ENCODE measurements at regions not wholly inside any gene's neighbourhood (a gene's known extent, or its start where the extent isn't known, plus 50 kb on each side); places are given as distances from the start of the nearest gene placed in this dataset.

- intact Hi-C loops (cut with micrococcal nuclease; ENCODE audit: unreplicated experiment), result no loop called here
Observed at GRCh38 chr21:35677298-35677841, 383.0 kb downstream of the SETD4 start.

More at GRCh38 chr21:35677298-35677841, 383.0 kb downstream of the SETD4 start:
- Histone ChIP-seq H3K27me3 (ENCODE audit: control insufficient read depth in 1 of 2, insufficient read depth in 2 of 2, low read length in 2 of 2) (no peaks in the 10 kb centered on the region), H3K4me2 (ENCODE audit: low read depth, low read length) (0 out of 2 replicates have a peak overlapping the region, but pooled peaks have one; percentile 9), H3K27ac (ENCODE audit: extremely low read length, insufficient read depth, low read length) (no peak overlapping the region), H3K4me3 (replicated peaks in 1 of 3; ENCODE audit: insufficient read depth in 1 of 3, low read depth in 2 of 3, low read length in 3 of 3) (no peak overlapping the region), H3K79me2 (ENCODE audit: insufficient read depth, low read length) (no peaks in the 10 kb centered on the region), H3K9ac (ENCODE audit: insufficient read depth, low read depth, low read length) (no peak overlapping the region), H4K20me1 (ENCODE audit: insufficient read depth, low read length) (no peaks in the 10 kb centered on the region), H3K9me3 (ENCODE audit: low read length) (no peaks in the 10 kb centered on the region), H3K36me3 (replicated peaks in 1 of 2; ENCODE audit: control insufficient read depth in 1 of 2, insufficient read depth in 2 of 2, low read length in 2 of 2) (no peaks in the 10 kb centered on the region), H2AFZ (ENCODE audit: low read length) (no peak overlapping the region), H3K4me1 (ENCODE audit: insufficient read depth, low read length) (peaks cover 16% of the 10 kb centered on the region)
- peak; percentile 89 for ATAC-seq
- DNase-seq (ENCODE audit: low spot score), result peak; percentile 8
- ChIA-PET POLR2A (no interaction called here), CTCF (ENCODE audit: low intra/inter-chr PET ratio, low total read pairs) (no interaction called here)
- peak; percentile 37 for TF ChIP-seq TEAD3 (CRISPR knock-in tag; optimal IDR thresholded peaks at IDR 0.05; ENCODE audit: borderline replicate concordance)
- peak; percentile 35; the same call in 1 of the 2 replicates for TF ChIP-seq PAXIP1 (CRISPR knock-in tag; conservative IDR thresholded peaks at IDR 0.05)
- TF ChIP-seq TFAP4 (IDR thresholded peaks at IDR 0.05; ENCODE audit: borderline replicate concordance, low read depth), result 0 out of 2 replicates have a peak, but pooled peaks have one; percentile 21
- TF ChIP-seq MLLT10 (CRISPR knock-in tag; IDR thresholded peaks at IDR 0.05), result no peak
- no peak for TF ChIP-seq LCORL (IDR thresholded peaks at IDR 0.05)
- peak; percentile 54; the same call in 1 of the 2 replicates for TF ChIP-seq LCORL (CRISPR knock-in tag; IDR thresholded peaks at IDR 0.05)
- 0 out of 2 replicates have a peak, but pooled peaks have one; percentile 40 for TF ChIP-seq BCL6 (CRISPR knock-in tag; IDR thresholded peaks at IDR 0.05)
- no peak for TF ChIP-seq PHF21A (CRISPR knock-in tag; IDR thresholded peaks at IDR 0.05)
- TF ChIP-seq ZNF224 (CRISPR knock-in tag; IDR thresholded peaks at IDR 0.05), result no peak
- 0 out of 2 replicates have a peak, but pooled peaks have one; percentile 50 for TF ChIP-seq ZMYM4 (CRISPR knock-in tag; IDR thresholded peaks at IDR 0.05)
- peak; percentile 57 for TF ChIP-seq SALL1 (CRISPR knock-in tag; IDR thresholded peaks at IDR 0.05)
- peak; percentile 35 for TF ChIP-seq SKI (IDR thresholded peaks at IDR 0.05; ENCODE audit: partially characterized antibody)
- TF ChIP-seq RARA (CRISPR knock-in tag; IDR thresholded peaks at IDR 0.05), result peak; percentile 53; the same call in 1 of the 2 replicates
- BruUV-seq (replicated peaks), result no TSS peak
- 0% methylated on average over 3 of the region's 3 CpGs for WGBS (ENCODE audit: low lambda C conversion rate)
- FAIRE-seq, result no peak
- in situ Hi-C loops (cut with HindIII; ENCODE audit: extremely low pct_ligation_motif_present, low pct_unique_long_range_greater_than_20kb), result no loop called here

Measured in HepG2 (cell line).